ENCODE measurements at regions not wholly inside any gene's neighbourhood (a gene's known extent, or its start where the extent isn't known, plus 50 kb on each side); places are given as distances from the start of the nearest gene placed in this dataset.

DNA sequence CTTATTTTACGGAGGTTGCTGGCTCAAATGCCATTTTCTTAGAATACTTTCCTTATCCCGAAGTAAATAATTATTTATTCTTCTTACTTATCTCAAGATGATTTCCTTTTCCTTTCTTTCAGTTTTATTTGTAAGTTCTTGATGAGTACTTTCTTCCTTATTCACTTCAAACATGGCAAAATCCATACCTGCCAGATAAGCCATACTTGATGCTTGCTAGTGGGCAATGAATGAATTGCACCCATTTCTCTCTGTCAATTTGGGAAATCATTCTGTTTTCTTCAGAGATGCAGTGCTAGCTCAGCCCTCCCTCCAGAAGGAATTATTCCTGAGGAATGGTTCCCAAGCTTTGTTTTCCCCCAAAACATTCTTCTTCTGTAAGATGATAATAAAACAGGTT, 598.3 kb downstream of the SPRY1 start:
- Histone ChIP-seq H3K36me3 (ENCODE audit: insufficient read depth) (no peaks in the 10 kb centered on the region), H3K4me1 (ENCODE audit: low read depth, poor library complexity, severe bottlenecking) (peaks cover 6% of the 10 kb centered on the region), H3K4me3 (IDR thresholded peaks at IDR 0.05; ENCODE audit: insufficient read depth, low read depth, low read length) (no peak overlapping the region), H2AFZ (ENCODE audit: low read depth) (no peak overlapping the region), H3K27me3 (ENCODE audit: insufficient read depth, low read depth) (no peaks in the 10 kb centered on the region), H3K79me2 (ENCODE audit: insufficient read depth, low read depth) (no peaks in the 10 kb centered on the region), H3K27ac (no peak overlapping the region), H3K9ac (no peak overlapping the region), H4K20me1 (ENCODE audit: insufficient read depth) (no peaks in the 10 kb centered on the region), H3K4me2 (no peak overlapping the region)
- TF ChIP-seq, protein P1, sequence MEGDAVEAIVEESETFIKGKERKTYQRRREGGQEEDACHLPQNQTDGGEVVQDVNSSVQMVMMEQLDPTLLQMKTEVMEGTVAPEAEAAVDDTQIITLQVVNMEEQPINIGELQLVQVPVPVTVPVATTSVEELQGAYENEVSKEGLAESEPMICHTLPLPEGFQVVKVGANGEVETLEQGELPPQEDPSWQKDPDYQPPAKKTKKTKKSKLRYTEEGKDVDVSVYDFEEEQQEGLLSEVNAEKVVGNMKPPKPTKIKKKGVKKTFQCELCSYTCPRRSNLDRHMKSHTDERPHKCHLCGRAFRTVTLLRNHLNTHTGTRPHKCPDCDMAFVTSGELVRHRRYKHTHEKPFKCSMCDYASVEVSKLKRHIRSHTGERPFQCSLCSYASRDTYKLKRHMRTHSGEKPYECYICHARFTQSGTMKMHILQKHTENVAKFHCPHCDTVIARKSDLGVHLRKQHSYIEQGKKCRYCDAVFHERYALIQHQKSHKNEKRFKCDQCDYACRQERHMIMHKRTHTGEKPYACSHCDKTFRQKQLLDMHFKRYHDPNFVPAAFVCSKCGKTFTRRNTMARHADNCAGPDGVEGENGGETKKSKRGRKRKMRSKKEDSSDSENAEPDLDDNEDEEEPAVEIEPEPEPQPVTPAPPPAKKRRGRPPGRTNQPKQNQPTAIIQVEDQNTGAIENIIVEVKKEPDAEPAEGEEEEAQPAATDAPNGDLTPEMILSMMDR (conservative IDR thresholded peaks at IDR 0.05; ENCODE audit: low read depth, low read length) = no peak; the same call in 1 of the 2 replicates

DNA sequence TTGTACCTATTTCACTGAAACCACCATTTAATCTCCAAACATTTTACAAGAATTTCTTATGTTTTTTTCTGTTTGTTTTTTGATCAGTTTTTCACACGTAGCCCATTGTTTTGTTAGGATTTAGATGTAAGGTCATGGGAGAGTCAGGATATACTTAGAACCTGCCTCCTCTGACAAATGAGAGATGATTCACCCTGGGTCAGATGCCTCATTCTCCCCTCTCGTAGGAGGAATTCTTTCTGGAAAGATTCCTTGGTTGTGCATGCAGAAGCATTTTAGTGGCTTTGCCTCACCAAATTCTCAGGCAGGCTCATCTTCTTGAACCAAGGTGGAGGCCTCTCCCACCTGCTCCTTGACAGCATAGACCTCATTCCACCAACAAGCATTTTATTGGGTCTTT, 599.3 kb downstream of the SPRY1 start:
- Histone ChIP-seq H3K36me3 (ENCODE audit: insufficient read depth) (no peaks in the 10 kb centered on the region), H3K27ac (no peak overlapping the region), H2AFZ (ENCODE audit: low read depth) (no peak overlapping the region), H3K4me3 (IDR thresholded peaks at IDR 0.05; ENCODE audit: insufficient read depth, low read depth, low read length) (no peak overlapping the region), H3K79me2 (ENCODE audit: insufficient read depth, low read depth) (no peaks in the 10 kb centered on the region), H3K27me3 (ENCODE audit: insufficient read depth, low read depth) (no peaks in the 10 kb centered on the region), H4K20me1 (ENCODE audit: insufficient read depth) (no peaks in the 10 kb centered on the region), H3K9ac (no peak overlapping the region), H3K4me2 (no peak overlapping the region), H3K4me1 (ENCODE audit: low read depth, poor library complexity, severe bottlenecking) (peaks cover 6% of the 10 kb centered on the region)
- TF ChIP-seq, protein P1 (conservative IDR thresholded peaks at IDR 0.05; ENCODE audit: low read depth, low read length) = no peak

DNA sequence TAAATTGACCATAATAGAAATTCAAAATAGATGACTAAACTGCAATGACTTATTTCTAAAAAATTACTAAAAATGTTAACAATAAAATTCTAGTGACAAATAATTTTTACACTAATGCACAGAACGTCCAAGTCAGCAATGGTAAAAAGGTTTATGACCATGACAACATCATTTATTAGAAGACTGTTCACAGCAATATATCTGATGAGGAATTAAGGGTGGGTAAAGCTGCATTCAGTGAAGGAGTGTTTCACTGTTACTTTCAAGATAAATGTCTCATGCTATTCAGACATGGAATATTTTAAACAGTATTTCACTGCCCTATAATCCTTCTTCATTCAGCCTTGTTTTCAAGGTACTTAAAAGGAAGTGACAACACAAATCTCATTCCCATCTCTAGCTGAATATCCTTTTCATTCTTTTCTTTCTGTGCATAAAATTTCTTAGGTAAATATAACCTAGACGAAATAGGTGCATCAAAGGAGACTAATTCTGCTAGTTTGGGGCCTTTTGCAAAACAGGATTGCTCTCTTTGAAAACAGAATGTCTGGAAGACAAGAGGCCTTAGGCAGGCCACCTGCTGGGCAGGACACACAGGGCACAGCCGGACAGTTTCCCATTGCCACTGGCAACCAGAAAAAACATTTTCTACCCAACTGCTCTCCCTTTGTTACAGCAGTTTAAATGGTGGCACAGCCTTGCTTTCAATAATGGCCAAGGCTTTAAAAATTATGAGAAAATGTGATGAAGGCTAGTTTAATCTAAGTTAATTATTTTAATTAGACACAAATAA, 600.3 kb downstream of the SPRY1 start:
- Histone ChIP-seq H3K4me2 (no peak overlapping the region), H2AFZ (ENCODE audit: low read depth) (no peak overlapping the region), H3K27me3 (ENCODE audit: insufficient read depth, low read depth) (no peaks in the 10 kb centered on the region), H3K4me3 (IDR thresholded peaks at IDR 0.05; ENCODE audit: insufficient read depth, low read depth, low read length) (no peak overlapping the region), H3K9ac (no peak overlapping the region), H3K4me1 (ENCODE audit: low read depth, poor library complexity, severe bottlenecking) (peaks cover 6% of the 10 kb centered on the region), H3K27ac (no peak overlapping the region), H3K79me2 (ENCODE audit: insufficient read depth, low read depth) (no peaks in the 10 kb centered on the region), H4K20me1 (ENCODE audit: insufficient read depth) (no peaks in the 10 kb centered on the region), H3K36me3 (ENCODE audit: insufficient read depth) (no peaks in the 10 kb centered on the region)
- TF ChIP-seq, protein P1 (conservative IDR thresholded peaks at IDR 0.05; ENCODE audit: low read depth, low read length) = no peak

DNA sequence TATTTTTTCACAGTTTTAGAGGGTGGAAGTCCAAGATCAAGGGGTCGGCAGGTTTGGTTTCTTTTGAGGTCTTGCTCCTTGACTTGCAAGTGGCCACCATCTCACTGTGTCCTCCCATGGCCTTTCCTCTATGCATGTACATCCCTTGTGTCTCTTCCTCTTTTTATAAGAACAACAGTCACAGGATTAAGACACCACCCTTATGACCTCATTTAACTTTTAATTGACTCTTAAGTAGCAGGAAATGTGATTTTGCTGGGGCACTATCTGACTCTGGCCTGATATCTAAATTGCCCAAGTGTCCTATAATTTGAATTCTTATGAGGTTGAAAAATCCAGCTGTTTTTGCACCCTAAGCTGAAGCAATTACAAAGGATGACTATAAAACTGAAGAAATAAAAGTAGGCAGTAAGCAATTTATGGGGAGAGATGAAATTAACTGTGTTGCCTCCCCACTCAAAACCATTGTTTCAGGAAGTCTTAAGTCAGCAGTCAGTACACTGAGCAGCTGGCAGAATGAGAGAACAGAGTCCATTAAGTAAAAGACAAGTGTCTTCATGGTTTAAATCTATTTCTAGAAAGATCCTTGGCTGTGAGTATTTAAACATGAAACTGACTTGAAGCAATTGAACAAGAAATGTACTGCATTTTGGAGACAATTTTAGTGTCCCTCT, 601.3 kb downstream of the SPRY1 start:
- TF ChIP-seq, protein P1 (conservative IDR thresholded peaks at IDR 0.05; ENCODE audit: low read depth, low read length) = no peak
- no peak overlapping the region; the same call in 1 of the 2 replicates for H3K4me2 ChIP-seq
- no peak overlapping the region for H2AFZ ChIP-seq (ENCODE audit: low read depth)
- H3K79me2 ChIP-seq (ENCODE audit: insufficient read depth, low read depth) = no peaks in the 10 kb centered on the region
- H3K4me3 ChIP-seq (IDR thresholded peaks at IDR 0.05; ENCODE audit: insufficient read depth, low read depth, low read length) = no peak overlapping the region
- H3K36me3 ChIP-seq (ENCODE audit: insufficient read depth) = no peaks in the 10 kb centered on the region
- no peak overlapping the region for H3K9ac ChIP-seq
- peaks cover 6% of the 10 kb centered on the region for H3K4me1 ChIP-seq (ENCODE audit: low read depth, poor library complexity, severe bottlenecking)
- no peaks in the 10 kb centered on the region for H3K27me3 ChIP-seq (ENCODE audit: insufficient read depth, low read depth)
- no peak overlapping the region for H3K27ac ChIP-seq
- no peaks in the 10 kb centered on the region for H4K20me1 ChIP-seq (ENCODE audit: insufficient read depth)

Data from KMS-11 (cell line).